Stimulated activated CD8-positive, alpha-beta memory T cell treated with anti-CD3 and anti-CD28 coated beads, Interleukin-15, amount 100 ng/mL, for 24 hours (primary cell): ENCODE measurements at regions not wholly inside any gene's neighbourhood (a gene's known extent, or its start where the extent isn't known, plus 50 kb on each side); places are given as distances from the start of the nearest gene placed in this dataset.
"Not testable (repeated sequence)": the region's sequence is repeated elsewhere in the genome, so short reads cannot be mapped to it uniquely, and the experiment has no call there.

Experiments used
- DNase-seq: peaks from one replicate; pipeline ENCODE4 v3.0.0-alpha.2; 2020; ENCODE audit warnings: low read depth

- DNase-seq: no peak
These were observed 480.7 kb downstream of the CD83 start for GRCh38 chr6:14598017-14598864.

- not testable (repeated sequence) for DNase-seq
These were observed 482.7 kb downstream of the CD83 start for GRCh38 chr6:14600306-14600705.

GRCh38 chr6:14601490-14601889 lies 483.9 kb downstream of the CD83 start:
- no peak for DNase-seq

GRCh38 chr6:14606353-14606752 lies 488.8 kb downstream of the CD83 start:
- DNase-seq: no peak

- no peak for DNase-seq
These were observed 492.6 kb downstream of the CD83 start for GRCh38 chr6:14610141-14610540.

GRCh38 chr6:14612016-14612980 lies 494.7 kb downstream of the CD83 start:
- DNase-seq: no peak

GRCh38 chr6:14614631-14615030 lies 497.1 kb downstream of the CD83 start:
- no peak for DNase-seq

GRCh38 chr6:14616656-14617055 lies 499.1 kb downstream of the CD83 start:
- DNase-seq: no peak

GRCh38 chr6:14618759-14619418 lies 501.3 kb downstream of the CD83 start:
- DNase-seq: no peak

GRCh38 chr6:14619419-14619781 lies 501.8 kb downstream of the CD83 start:
- no peak for DNase-seq

GRCh38 chr6:14620522-14620921 lies 502.9 kb downstream of the CD83 start:
- DNase-seq: no peak

- DNase-seq: no peak
These were observed 503.9 kb downstream of the CD83 start for GRCh38 chr6:14621518-14621917.

- DNase-seq: no peak
These were observed 504.5 kb downstream of the CD83 start for GRCh38 chr6:14622085-14622484.

GRCh38 chr6:14622909-14623505 lies 505.4 kb downstream of the CD83 start:
- DNase-seq: no peak

GRCh38 chr6:14625173-14625895 lies 507.8 kb downstream of the CD83 start:
- DNase-seq: no peak

- no peak for DNase-seq
These were observed 509.0 kb downstream of the CD83 start for GRCh38 chr6:14626556-14626955.

GRCh38 chr6:14630016-14630415 lies 512.4 kb downstream of the CD83 start:
- no peak for DNase-seq

GRCh38 chr6:14633479-14633878 lies 515.9 kb downstream of the CD83 start:
- DNase-seq: no peak

GRCh38 chr6:14634072-14634471 lies 516.5 kb downstream of the CD83 start:
- no peak for DNase-seq

GRCh38 chr6:14635195-14635594 lies 517.6 kb downstream of the CD83 start:
- DNase-seq: no peak

GRCh38 chr6:14635934-14636591 lies 518.5 kb downstream of the CD83 start:
- DNase-seq: no peak
